ENCODE measurements at regions not wholly inside any gene's neighbourhood (a gene's known extent, or its start where the extent isn't known, plus 50 kb on each side); places are given as distances from the start of the nearest gene placed in this dataset.
A peak's percentile ranks its signal among the peaks of the same experiment; 100 is the strongest.

- Histone ChIP-seq H3K27ac (no peak overlapping the region), H3K4me1 (no peaks in the 10 kb centered on the region), H3K27me3 (no peaks in the 10 kb centered on the region), H3K36me3 (no peaks in the 10 kb centered on the region), H3K9me3 (no peaks in the 10 kb centered on the region), H3K4me3 (no peak overlapping the region)
- TF ChIP-seq CTCF (IDR thresholded peaks at IDR 0.05), result no peak
- no peak for DNase-seq (ENCODE audit: low spot score)
Observed at GRCh38 chr1:239322369-239322768, 64.0 kb upstream of the CHRM3 start.

GRCh38 chr1:239321877-239322276, 64.5 kb upstream of the CHRM3 start:
- Histone ChIP-seq H3K9me3 (no peaks in the 10 kb centered on the region), H3K27me3 (no peaks in the 10 kb centered on the region), H3K36me3 (no peaks in the 10 kb centered on the region), H3K4me1 (no peaks in the 10 kb centered on the region), H3K27ac (no peak overlapping the region), H3K4me3 (no peak overlapping the region)
- DNase-seq (ENCODE audit: low spot score), result no peak
- TF ChIP-seq CTCF (IDR thresholded peaks at IDR 0.05), result no peak

GRCh38 chr1:239317948-239318347, 68.4 kb upstream of the CHRM3 start:
- H3K9me3 ChIP-seq, result no peaks in the 10 kb centered on the region
- no peak for DNase-seq (ENCODE audit: low spot score)
- H3K27me3 ChIP-seq, result no peaks in the 10 kb centered on the region
- H3K4me3 ChIP-seq, result no peak overlapping the region
- H3K36me3 ChIP-seq, result no peaks in the 10 kb centered on the region
- H3K4me1 ChIP-seq, result no peaks in the 10 kb centered on the region
- TF ChIP-seq CTCF (IDR thresholded peaks at IDR 0.05), result no peak
- H3K27ac ChIP-seq, result no peak overlapping the region

- Histone ChIP-seq H3K27ac (no peak overlapping the region), H3K27me3 (no peaks in the 10 kb centered on the region), H3K36me3 (no peaks in the 10 kb centered on the region), H3K4me3 (no peak overlapping the region), H3K9me3 (no peaks in the 10 kb centered on the region), H3K4me1 (no peaks in the 10 kb centered on the region)
- no peak for TF ChIP-seq CTCF (IDR thresholded peaks at IDR 0.05)
- no peak for DNase-seq (ENCODE audit: low spot score)
Observed at GRCh38 chr1:239315631-239316217, 70.6 kb upstream of the CHRM3 start.

GRCh38 chr1:239311331-239311730, 75.0 kb upstream of the CHRM3 start:
- H3K27ac ChIP-seq, result no peak overlapping the region
- no peaks in the 10 kb centered on the region for H3K36me3 ChIP-seq
- no peaks in the 10 kb centered on the region for H3K27me3 ChIP-seq
- TF ChIP-seq CTCF (IDR thresholded peaks at IDR 0.05), result no peak
- H3K9me3 ChIP-seq, result no peaks in the 10 kb centered on the region
- DNase-seq (ENCODE audit: low spot score), result no peak
- H3K4me1 ChIP-seq, result no peaks in the 10 kb centered on the region
- no peak overlapping the region for H3K4me3 ChIP-seq

- peak in 1 of 2 donors; percentile 37 for TF ChIP-seq CTCF (IDR thresholded peaks at IDR 0.05)
- Histone ChIP-seq H3K36me3 (no peaks in the 10 kb centered on the region), H3K27ac (no peak overlapping the region), H3K27me3 (no peaks in the 10 kb centered on the region), H3K4me3 (no peak overlapping the region), H3K9me3 (no peaks in the 10 kb centered on the region), H3K4me1 (no peaks in the 10 kb centered on the region)
- no peak for DNase-seq (ENCODE audit: low spot score)
Observed at GRCh38 chr1:239308701-239309333, 77.6 kb upstream of the CHRM3 start.
